ENCODE measurements at regions not wholly inside any gene's neighbourhood (a gene's known extent, or its start where the extent isn't known, plus 50 kb on each side); places are given as distances from the start of the nearest gene placed in this dataset.

DNA sequence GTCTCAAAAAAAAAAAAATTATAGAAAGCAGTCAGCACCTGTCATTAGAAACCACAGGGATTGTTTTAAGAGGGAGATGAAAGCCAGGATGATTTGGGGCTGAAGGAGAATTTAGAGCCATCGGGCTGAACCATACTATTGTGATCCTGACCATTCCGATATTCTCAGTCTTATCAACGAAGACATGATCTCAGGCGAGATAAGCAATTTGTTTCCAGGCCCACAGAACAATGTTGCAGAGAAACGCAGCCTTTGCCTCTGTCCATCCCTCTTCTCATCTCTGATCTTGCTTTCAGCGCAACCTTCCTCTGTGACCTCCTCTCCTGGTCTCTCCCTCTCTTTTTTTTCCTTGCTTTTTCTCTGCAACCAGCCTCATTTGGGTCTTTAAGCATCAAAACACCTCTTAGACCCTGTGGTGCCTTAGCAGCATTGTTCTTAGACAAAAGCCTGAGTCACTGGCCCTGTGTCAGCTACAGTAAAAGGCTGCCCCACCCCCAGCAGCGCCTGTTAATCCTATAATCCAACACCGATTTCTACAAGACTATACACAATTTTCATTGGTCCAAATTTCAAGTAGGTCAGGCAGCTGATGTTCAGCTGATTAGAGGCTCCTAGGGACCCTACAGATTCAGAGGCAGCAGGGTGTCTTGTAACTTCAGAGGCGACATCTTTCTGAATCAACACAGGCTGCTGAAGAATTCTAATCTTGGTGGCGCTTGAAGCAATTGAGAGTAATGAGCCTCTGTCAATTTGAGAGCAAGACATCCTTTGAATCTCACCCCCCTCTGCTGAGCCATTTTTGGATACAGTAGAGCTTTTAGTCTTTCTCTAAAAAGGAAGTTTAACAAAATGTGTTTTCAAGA is 206.0 kb downstream of the NCK2 start:
- H3K9me2 ChIP-seq: no peaks in the 10 kb centered on the region
- no peak overlapping the region for H3K4me2 ChIP-seq
- no peak overlapping the region for H2AFZ ChIP-seq (ENCODE audit: low read depth)
- H3K79me2 ChIP-seq (ENCODE audit: insufficient read depth): no peaks in the 10 kb centered on the region
- H3K9me3 ChIP-seq: no peaks in the 10 kb centered on the region
- no peak for TF ChIP-seq TAF1 (IDR thresholded peaks at IDR 0.05; ENCODE audit: borderline replicate concordance, low read depth, low read length)
- no peak for TF ChIP-seq SMC3 (IDR thresholded peaks at IDR 0.05; ENCODE audit: low read depth, low read length)
- no peak for TF ChIP-seq TCF12 (IDR thresholded peaks at IDR 0.05)
- TF ChIP-seq PBX3 (IDR thresholded peaks at IDR 0.05): no peak
- TF ChIP-seq RAD21 (IDR thresholded peaks at IDR 0.05; ENCODE audit: low read length): no peak
- TF ChIP-seq POLR2AphosphoS5 (IDR thresholded peaks at IDR 0.05; ENCODE audit: low read depth, low read length): no peak
- no peak for TF ChIP-seq RXRA (IDR thresholded peaks at IDR 0.05; ENCODE audit: borderline replicate concordance, low read depth)
- no peak for TF ChIP-seq MXI1 (IDR thresholded peaks at IDR 0.05; ENCODE audit: low read depth, low read length)
- TF ChIP-seq CHD2 (IDR thresholded peaks at IDR 0.05; ENCODE audit: low read length, partially characterized antibody): no peak
- no peaks in the 10 kb centered on the region; a peak in 1 of 4 replicates for H3K4me1 ChIP-seq (ENCODE audit: control insufficient read depth in 1 of 2, insufficient read depth in 2 of 2, low read depth in 1 of 2, low read length in 1 of 2)
- H3F3A ChIP-seq (replicated peaks; ENCODE audit: insufficient read depth): no peaks in the 10 kb centered on the region
- 49% methylated on average over 10 of the region's 10 CpGs for whole genome bisulfite sequencing (ENCODE audit: low lambda C conversion rate)
- CTCF ChIA-PET: no interaction called here
- H3K36me3 ChIP-seq (replicated peaks in 1 of 2; ENCODE audit: control insufficient read depth in 1 of 2, insufficient read depth in 2 of 2, low read length in 1 of 2): no peaks in the 10 kb centered on the region
- H3K4me3 ChIP-seq (ENCODE audit: low read depth in 2 of 2, low read length in 1 of 2): no peak overlapping the region
- POLR2A ChIA-PET: no interaction called here
- no peak for DNase-seq
- H4K20me1 ChIP-seq (ENCODE audit: insufficient read depth): no peaks in the 10 kb centered on the region
- H3K27ac ChIP-seq (ENCODE audit: low read depth in 2 of 2, low read length in 1 of 2): no peak overlapping the region
- H3K9ac ChIP-seq: no peak overlapping the region
- peaks cover 5% of the 10 kb centered on the region; the same call in 1 of the 2 replicates for H3K27me3 ChIP-seq (ENCODE audit: insufficient read depth)

DNA sequence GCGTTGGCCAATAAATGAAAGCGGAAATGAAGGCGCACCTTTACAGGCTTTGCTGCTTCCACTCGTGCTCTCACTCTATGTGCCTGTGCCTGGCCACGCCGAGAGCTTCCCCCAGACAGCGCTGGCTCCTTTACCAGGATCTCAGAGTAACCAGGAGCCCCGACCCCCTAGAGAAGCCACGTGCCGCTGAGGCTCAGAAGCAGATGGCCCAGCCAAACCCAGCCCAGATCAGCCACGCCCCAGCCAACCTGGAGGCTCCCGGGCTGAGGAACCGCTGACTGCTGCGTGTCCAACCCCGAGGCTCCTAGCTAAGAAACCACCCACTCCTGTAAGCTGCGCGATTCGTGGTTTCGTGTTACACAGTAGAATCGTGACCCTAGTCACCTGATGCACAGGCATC is 199.3 kb downstream of the NCK2 start:
- no peak for TF ChIP-seq RAD21 (IDR thresholded peaks at IDR 0.05; ENCODE audit: low read length)
- TF ChIP-seq FOSL2 (IDR thresholded peaks at IDR 0.05; ENCODE audit: borderline replicate concordance, low read depth): no peak
- no peak for TF ChIP-seq GATA2 (CRISPR knock-in tag; IDR thresholded peaks at IDR 0.05)
- TF ChIP-seq RFX5 (IDR thresholded peaks at IDR 0.05; ENCODE audit: low read length): no peak

More for the DNA sequence above, 199.3 kb downstream of the NCK2 start:
- Histone ChIP-seq H3K27ac (ENCODE audit: low read depth in 2 of 2, low read length in 1 of 2) (no peak overlapping the region), H4K20me1 (ENCODE audit: insufficient read depth) (no peaks in the 10 kb centered on the region), H3K36me3 (replicated peaks in 1 of 2; ENCODE audit: control insufficient read depth in 1 of 2, insufficient read depth in 2 of 2, low read length in 1 of 2) (no peaks in the 10 kb centered on the region), H2AFZ (ENCODE audit: low read depth) (no peak overlapping the region), H3K4me1 (ENCODE audit: control insufficient read depth in 1 of 2, insufficient read depth in 2 of 2, low read depth in 1 of 2, low read length in 1 of 2) (no peaks in the 10 kb centered on the region), H3K9me2 (no peaks in the 10 kb centered on the region), H3K79me2 (ENCODE audit: insufficient read depth) (no peaks in the 10 kb centered on the region), H3K4me3 (ENCODE audit: low read depth in 2 of 2, low read length in 1 of 2) (no peak overlapping the region), H3F3A (replicated peaks; ENCODE audit: insufficient read depth) (no peaks in the 10 kb centered on the region), H3K4me2 (no peak overlapping the region), H3K9ac (no peak overlapping the region), H3K27me3 (ENCODE audit: insufficient read depth) (no peaks in the 10 kb centered on the region), H3K9me3 (no peaks in the 10 kb centered on the region)
- ChIA-PET CTCF (no interaction called here), POLR2A (no interaction called here)
- WGBS (ENCODE audit: low lambda C conversion rate): 65% methylated on average over 13 of the region's 20 CpGs
- no peak for DNase-seq
